Ascending aorta (tissue), 2 donors: ENCODE measurements at regions not wholly inside any gene's neighbourhood (a gene's known extent, or its start where the extent isn't known, plus 50 kb on each side); places are given as distances from the start of the nearest gene placed in this dataset.
"Not testable (repeated sequence)": the region's sequence is repeated elsewhere in the genome, so short reads cannot be mapped to it uniquely, and the experiment has no call there.

Experiments used
- DNase-seq, 2 donors: peaks; one replicate each; pipeline ENCODE4 v3.0.0-alpha.2; 2019; ENCODE audit warnings: low spot score in 2 of 2
- H3K27ac ChIP-seq, 2 donors: fragments of 200-600 bp; sonication (generic); one replicate each; pipeline ENCODE4 v1.5.1; 2016 to 2017; ENCODE audit warnings: mild to moderate bottlenecking in 1 of 2
- H3K27me3 ChIP-seq: fragments of 200-600 bp; sonication (generic); one replicate; pipeline ENCODE4 v1.5.1; 2017
- H3K36me3 ChIP-seq, 2 donors: fragments of 200-600 bp; sonication (generic); one replicate each; pipeline ENCODE4 v1.5.1; 2016
- H3K4me1 ChIP-seq, 2 donors: fragments of 200-600 bp; sonication (generic); one replicate each; pipeline ENCODE4 v1.5.1; 2016 to 2017; ENCODE audit warnings: mild to moderate bottlenecking in 1 of 2
- H3K4me3 ChIP-seq, 2 donors: fragments of 200-600 bp; sonication (generic); one replicate each; pipeline ENCODE4 v1.5.1; 2016 to 2017; ENCODE audit warnings: mild to moderate bottlenecking in 1 of 2
- H3K9me3 ChIP-seq, 2 donors: fragments of 200-600 bp; sonication (generic); one replicate each; pipeline ENCODE4 v1.5.1; 2016
- CTCF ChIP-seq, 3 experiments: fragments of 200-600 bp in 2 of 3; fragments of 450-650 bp in 1 of 3; sonication (generic) in 2 of 3; IDR thresholded peaks; one replicate each; pipeline ENCODE4 v1.5.1; 2016 to 2019; ENCODE audit warnings: antibody characterized with exemption in 3 of 3, mild to moderate bottlenecking in 1 of 3, moderate library complexity in 1 of 3
- intact Hi-C: fragments of 100-400 bp; cut with DNase I; formaldehyde crosslinking; loops from one replicate; pipeline ENCODE4 v1.15.1; 2023

- Histone ChIP-seq H3K36me3 (no peaks in the 10 kb centered on the region), H3K4me1 (peaks cover 0 to 4% of the 10 kb centered on the region in 2 donors), H3K9me3 (no peaks in the 10 kb centered on the region), H3K27me3 (no peaks in the 10 kb centered on the region), H3K4me3 (no peak overlapping the region), H3K27ac (no peak overlapping the region)
- intact Hi-C loops, result no loop called here
- DNase-seq, result no peak
- no peak for TF ChIP-seq CTCF (IDR thresholded peaks at IDR 0.05)
Measured at GRCh38 chr5:15367489-15367888, 132.5 kb upstream of the FBXL7 start.

- Histone ChIP-seq H3K4me3 (peak overlapping the region in 1 of 2 donors; percentile 16), H3K9me3 (no peaks in the 10 kb centered on the region), H3K27me3 (no peaks in the 10 kb centered on the region), H3K27ac (no peak overlapping the region), H3K36me3 (no peaks in the 10 kb centered on the region), H3K4me1 (peaks cover 0 to 4% of the 10 kb centered on the region in 2 donors)
- no peak for TF ChIP-seq CTCF (IDR thresholded peaks at IDR 0.05)
- intact Hi-C loops, result no loop called here
- no peak for DNase-seq
Measured at GRCh38 chr5:15366676-15367391, 133.1 kb upstream of the FBXL7 start.

- peaks cover 0 to 4% of the 10 kb centered on the region in 2 donors for H3K4me1 ChIP-seq
- no peak overlapping the region for H3K4me3 ChIP-seq
- no peaks in the 10 kb centered on the region for H3K36me3 ChIP-seq
- intact Hi-C loops, result no loop called here
- no peak for TF ChIP-seq CTCF (IDR thresholded peaks at IDR 0.05)
- H3K27ac ChIP-seq, result no peak overlapping the region
- no peaks in the 10 kb centered on the region for H3K27me3 ChIP-seq
- DNase-seq, result no peak
- H3K9me3 ChIP-seq, result no peaks in the 10 kb centered on the region
Measured at GRCh38 chr5:15365070-15365469, 134.9 kb upstream of the FBXL7 start.

- no peaks in the 10 kb centered on the region for H3K9me3 ChIP-seq
- TF ChIP-seq CTCF (IDR thresholded peaks at IDR 0.05), result no peak
- H3K27me3 ChIP-seq, result no peaks in the 10 kb centered on the region
- no peak overlapping the region for H3K4me3 ChIP-seq
- no peak overlapping the region for H3K27ac ChIP-seq
- intact Hi-C loops, result no loop called here
- no peaks in the 10 kb centered on the region for H3K36me3 ChIP-seq
- no peak for DNase-seq
- H3K4me1 ChIP-seq, result peaks cover 0 to 4% of the 10 kb centered on the region in 2 donors
Measured at GRCh38 chr5:15363601-15364000, 136.4 kb upstream of the FBXL7 start.

GRCh38 chr5:15357092-15357453 lies 142.9 kb upstream of the FBXL7 start:
- H3K27ac ChIP-seq, H3K9me3 ChIP-seq, H3K27me3 ChIP-seq, H3K4me3 ChIP-seq, H3K4me1 ChIP-seq, DNase-seq, H3K36me3 ChIP-seq, intact Hi-C loops: not testable (repeated sequence)

- H3K4me3 ChIP-seq, H3K27me3 ChIP-seq, intact Hi-C loops, H3K9me3 ChIP-seq, DNase-seq, H3K27ac ChIP-seq, H3K4me1 ChIP-seq, H3K36me3 ChIP-seq: not testable (repeated sequence)
Measured at GRCh38 chr5:15356308-15357091, 143.5 kb upstream of the FBXL7 start.
